ENCODE measurements at regions not wholly inside any gene's neighbourhood (a gene's known extent, or its start where the extent isn't known, plus 50 kb on each side); places are given as distances from the start of the nearest gene placed in this dataset.
"Not testable (repeated sequence)": the region's sequence is repeated elsewhere in the genome, so short reads cannot be mapped to it uniquely, and the experiment has no call there.

DNA sequence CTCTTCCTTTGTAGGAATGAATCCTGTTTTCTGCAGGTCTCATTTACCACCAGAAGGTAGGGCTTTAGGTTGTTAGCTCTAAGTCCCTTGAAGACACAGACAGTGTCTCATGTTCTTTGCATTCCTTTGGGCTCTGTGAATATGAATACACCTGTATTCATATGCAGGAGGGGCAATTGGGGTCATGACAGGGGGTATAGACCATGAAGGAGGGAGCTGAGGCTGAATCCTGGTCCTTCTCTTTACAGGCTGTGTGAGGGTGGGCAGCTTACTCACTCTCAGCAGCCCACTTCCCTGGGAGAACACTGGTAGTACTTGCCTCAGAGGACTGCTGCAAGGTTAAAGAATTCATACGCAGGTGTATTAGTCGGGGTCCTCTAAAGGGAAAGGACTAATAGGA, 267.2 kb upstream of the MGMT start:
- DNase-seq = no peak

DNA sequence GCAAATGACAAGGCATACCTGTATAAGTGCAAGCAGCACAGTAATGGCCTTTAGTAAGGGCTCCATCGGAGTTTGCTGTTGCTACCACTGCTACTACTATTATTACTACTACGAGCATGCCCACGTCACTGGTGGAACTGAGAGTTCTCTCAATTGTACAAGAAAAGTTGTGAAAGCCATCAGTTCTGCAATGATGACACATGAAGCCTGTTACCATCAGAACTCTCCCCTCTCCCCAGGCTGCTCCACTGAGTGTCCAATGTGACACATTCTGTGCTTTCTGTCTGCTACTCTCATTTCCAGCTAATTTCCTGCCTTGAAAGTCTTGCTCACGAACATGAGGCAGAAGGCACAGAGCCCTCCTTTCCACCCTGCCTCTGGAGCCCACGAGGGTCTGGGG, 263.2 kb upstream of the MGMT start:
- no peak for DNase-seq

DNA sequence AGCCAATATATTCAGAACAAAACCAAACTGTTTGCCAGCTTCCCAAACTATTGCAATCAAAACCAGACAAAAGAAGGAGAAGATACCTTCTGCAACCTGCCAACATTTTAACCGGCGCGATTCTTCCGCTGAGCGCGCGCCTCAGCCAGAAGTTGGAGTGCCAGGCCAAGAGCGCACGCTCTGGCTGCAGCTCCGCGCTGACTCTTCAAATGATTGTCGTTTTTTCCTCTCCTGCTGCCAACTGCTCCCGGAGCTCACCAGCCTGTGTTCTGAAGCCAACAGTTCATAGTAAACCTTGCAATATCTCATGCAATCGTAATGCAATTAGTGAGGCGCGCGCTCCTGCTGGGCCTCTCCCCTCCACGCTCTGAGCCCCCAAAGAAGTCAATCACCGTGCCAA, 259.7 kb upstream of the MGMT start:
- DNase-seq = no peak

DNA sequence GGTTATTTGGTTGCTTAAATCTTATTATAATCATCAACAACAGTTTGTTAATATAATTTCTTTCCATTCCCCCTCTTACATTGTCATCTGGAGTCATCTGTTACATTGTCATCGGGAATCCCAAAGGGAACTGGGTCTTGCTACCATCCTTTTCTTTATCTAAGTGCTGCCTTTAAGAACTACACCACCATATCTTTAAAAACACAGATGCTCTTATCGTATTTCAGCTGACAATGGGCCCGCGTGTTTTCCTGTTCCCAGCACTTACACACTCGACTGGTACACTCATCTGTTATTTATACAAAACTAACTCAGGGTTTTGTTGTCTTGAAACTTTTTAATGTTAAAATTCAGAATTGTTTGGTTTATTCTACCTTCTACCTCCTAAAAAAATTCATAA, 256.2 kb upstream of the MGMT start:
- no peak for DNase-seq

DNA sequence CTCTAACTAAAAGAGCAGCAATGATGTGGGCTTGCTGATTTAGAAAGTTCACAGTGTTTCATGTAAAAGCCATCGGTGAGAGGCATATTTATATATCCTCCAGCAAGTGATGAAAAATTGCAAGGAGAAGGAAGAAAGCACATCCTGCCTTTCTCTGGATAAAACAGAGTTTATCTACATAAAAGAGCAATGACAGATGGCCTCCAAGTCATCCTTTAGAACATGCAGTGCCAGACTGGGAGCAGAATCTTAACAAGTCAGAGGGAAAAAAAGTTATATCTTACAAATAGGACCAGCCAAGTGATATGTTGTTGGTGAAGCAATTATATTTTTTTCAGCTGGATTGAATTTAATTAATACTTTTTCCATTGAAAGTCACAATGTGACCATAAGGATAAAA, 253.8 kb upstream of the MGMT start:
- DNase-seq = no peak

DNA sequence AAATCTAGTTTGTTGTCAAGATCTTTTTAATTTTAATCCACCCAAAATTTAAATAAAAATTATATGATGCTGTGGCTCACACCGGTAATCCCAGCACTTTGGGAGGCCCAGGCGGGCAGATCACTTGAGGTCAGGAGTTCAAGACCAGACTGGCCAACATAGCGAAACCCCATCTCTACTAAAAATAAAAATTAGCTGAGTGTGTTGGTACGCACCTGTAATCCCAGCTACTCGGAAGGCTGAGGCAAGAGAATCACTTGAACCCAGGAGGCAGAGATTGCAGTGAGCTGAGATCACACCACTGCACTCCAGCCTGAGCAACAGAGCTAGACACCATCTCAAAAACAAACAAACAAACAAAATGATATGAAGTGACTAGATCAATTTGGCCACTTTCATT, 253.0 kb upstream of the MGMT start:
- not testable (repeated sequence) for DNase-seq

DNA sequence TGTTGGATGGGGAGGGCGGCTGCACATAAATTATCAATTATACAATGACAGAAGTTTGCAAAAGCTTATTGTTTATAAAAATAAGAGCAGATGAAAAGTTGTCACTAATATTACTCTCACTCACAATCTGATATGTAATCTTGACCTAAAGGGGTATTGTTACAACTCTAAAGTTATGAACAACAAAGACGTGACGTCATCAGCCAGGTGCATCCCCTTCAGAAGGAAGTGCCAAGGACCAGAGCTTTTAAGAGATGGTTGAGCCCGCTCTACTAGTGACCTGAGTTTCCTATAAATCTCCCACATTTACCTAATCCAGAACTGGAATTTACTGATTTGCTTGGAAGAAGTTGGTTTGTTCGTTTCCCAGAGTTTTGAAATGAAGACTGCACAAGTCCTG, 247.7 kb upstream of the MGMT start:
- DNase-seq = no peak

DNA sequence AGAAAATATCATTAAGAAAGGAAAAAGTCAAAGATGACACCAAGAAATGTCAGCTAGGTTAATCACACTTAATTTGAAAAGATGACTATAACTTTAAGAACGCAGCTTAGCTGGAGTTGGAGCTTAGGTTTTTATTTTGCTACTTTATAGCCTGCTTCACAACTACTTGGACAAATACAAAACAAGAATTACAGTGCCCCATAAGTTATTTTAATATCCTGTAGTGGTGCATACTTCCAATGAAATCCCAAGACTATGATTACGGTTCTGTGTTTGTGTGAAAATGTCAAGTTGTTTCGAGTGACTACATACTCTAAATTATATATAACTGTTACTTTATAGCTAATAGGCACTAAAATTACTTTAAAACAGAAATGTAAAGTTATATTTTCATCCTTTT, 244.6 kb upstream of the MGMT start:
- no peak for DNase-seq

DNA sequence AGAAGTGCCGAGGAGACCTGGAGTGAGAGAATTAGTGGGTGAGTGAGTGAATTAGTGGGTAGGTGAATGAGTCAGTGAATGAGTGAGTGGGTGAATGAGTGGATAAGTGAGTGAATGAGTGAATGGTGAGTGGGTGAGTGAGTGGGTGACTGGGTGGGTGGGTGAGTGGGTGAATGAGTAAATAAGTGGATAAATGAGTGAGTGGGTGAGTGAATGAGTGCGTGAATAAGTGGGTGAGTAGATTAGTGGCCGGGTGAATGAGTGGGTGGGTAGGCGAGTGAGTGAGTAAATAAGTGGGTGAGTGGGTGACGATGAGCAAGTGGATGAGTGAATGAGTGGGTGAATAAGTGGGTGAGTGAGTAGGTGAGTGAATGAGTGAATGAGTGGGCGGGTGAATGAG, 243.7 kb upstream of the MGMT start:
- DNase-seq = no peak

DNA sequence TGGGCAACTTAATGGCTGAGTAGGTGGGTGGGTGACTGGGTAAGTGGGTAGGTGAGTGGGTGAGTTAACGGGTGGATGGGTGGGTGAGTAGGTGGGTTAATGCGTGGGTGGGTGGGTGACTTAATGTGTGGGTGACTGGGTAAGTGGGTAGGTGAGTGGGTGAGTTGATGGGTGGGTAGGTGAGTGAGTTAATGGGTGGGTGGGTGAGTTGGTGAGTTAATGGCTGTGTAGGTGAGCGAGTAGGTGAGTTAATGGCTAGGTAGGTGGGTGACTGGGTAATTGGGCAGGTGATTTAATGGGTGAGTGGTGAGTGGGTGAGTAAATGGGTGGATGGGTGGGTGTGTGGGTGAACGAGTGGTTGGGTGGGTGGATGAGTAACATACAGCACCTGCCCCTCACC, 243.0 kb upstream of the MGMT start:
- no peak for DNase-seq

DNA sequence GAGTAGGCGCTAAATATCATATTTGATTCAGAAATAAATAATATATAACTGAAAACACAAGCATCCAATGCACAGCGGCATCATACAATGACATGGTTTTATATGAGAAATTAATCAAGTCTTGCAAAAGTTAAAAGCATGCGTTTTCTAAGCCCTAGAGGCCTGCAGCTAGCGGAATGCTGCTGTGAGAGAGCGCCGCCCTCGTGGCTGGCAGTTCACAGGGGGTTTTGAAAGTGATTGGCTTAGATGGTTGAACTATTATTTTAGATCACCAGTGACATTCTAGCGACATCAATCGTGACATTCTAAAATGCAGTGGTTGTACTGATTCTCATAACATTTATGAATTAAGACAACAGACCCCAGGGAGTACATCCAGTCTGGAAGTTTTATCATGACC, 235.2 kb upstream of the MGMT start:
- no peak for DNase-seq

DNA sequence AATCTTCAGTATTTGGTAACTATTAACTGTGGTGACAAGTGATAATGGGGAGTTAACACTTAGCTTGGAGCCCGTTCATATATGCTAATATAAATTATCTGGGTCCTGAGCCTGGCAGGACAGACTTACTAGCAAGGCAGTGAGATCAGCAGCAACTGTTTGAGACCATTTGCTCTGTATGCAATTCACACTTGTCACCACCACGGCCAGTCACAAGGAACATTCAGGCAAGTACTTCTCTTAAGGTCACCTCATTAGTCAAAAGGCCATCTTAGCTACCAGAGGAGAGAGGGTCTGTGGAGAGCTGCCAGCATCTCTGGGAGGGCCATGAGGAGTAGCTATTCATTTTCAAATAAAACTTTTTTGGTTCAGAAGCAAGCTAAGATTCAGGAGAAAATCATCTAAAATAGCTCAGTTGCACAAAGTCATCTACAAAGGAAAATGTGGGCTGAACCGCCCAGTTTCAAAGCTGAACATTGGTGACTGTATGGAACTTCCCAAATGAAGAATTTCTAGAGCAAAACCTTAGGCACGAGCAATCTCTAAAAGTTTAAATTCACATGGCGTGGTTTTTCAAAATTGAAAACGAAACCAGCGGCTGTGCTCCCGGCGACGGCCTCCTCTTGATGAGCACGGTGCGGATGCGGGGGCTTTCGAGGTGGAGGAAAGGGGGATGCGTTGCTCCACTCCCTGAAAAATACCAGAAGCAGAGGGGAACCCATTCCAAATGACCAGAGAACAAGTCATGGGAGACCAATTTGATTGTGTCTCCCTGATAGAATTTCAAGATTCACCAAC, 233.5 kb upstream of the MGMT start:
- DNase-seq = no peak

DNA sequence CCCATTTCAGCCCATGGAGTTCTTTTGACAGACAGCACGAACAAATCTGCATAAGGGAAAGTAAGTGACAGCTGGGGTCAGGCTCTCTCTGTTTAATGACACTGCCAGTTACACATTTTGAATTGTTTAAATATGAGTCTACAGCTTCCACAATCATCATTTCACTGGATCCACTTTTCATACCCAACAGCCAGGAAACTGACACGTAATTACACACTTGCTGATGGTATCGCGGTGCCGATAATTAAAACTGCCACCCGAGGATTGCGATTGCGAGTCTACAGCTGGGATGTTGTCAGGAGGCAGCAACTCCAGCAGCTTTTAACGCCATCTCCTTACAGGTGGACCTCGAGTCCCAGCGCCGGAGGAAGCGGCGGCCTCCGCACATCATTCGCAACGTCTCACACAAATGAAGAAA, 230.8 kb upstream of the MGMT start:
- DNase-seq = no peak

DNA sequence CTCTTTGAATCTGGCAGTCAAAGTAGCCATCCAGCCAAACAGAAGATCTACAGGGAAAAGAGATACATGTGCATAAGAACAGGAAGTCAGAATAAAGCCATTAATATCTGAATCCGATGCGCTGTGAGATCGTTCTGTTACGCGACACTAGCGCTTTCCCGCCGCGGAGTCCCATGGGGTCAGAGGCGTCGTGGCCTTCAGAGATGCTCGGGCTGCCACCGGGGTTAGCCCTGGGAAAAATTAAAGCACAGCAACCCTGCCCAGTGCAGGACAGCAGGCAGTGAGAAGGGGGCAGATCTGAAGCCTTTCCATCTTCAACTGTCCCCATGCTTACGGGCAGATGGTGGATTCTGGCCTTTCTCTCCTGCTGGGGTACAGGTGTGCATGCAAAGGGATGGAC, 225.6 kb upstream of the MGMT start:
- DNase-seq = no peak

DNA sequence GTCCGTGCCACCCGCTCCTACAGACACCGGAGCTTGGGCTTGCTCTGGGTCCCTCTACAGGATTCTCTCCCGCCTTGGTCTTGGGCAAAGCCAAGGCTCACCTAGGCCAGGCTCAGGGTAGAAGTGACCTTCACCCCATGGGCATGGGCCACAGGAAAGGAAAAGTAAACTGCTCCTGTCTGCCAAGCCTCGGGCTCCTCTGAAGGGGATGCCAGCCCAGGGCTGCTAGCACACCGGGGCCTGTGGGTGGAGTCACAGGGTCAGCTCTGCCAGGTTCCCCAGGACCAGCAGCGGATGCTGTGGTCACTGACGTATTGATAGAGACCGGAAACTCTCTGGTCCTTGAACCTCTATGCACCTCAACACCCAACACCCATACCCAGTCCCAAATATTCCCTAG, 222.7 kb upstream of the MGMT start:
- no peak for DNase-seq

DNA sequence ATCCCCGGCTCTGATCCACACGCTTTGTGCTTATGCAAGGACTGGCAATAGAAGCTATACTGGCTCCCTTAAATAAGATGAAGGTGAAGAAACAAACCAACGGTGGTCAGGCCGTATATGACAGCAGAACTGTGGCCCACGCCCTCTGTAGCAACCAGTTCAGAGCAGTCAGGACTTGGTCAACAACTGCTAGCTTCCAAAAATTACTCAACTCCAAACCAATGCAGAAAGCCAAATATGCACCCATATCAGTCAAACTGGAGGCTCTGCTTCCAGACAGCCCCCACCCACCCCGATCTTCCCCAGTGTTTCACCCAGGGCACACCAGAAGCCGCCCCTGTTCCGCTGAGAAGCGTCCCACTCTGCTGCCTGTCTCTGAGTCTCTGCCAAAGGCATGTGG, 222.3 kb upstream of the MGMT start:
- no peak for DNase-seq

DNA sequence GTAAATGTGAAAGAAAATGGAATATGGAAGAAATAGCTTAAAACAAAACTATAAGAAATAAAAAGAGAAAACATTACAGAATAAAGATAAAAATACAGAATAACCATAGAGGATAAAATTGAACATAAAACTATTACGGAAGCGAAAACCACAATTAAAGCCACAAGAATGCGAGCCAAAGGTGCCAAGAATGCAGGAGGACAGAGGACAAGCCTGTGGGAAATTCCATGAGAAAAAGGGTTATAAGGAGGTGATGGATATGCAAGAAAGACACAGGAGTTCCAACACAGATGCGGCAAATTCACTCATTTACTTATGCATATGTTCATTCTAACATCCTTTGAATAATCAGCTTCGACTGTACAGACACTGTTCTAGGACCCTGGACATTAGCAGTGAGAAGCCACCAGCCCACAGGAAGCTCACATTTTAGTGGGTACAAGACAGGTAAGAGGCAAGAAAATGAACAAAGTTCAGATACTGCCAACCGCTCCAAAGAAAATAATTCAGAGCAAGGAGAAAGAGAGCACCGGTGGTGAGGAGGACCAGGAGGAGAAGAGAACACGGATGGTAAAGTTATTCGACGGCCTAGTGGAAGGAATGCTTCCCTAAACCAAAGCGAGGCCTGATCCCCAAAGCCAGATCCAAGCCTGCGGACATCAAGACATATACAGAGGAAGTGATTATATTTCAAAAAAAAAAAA, 213.7 kb upstream of the MGMT start:
- DNase-seq = no peak

DNA sequence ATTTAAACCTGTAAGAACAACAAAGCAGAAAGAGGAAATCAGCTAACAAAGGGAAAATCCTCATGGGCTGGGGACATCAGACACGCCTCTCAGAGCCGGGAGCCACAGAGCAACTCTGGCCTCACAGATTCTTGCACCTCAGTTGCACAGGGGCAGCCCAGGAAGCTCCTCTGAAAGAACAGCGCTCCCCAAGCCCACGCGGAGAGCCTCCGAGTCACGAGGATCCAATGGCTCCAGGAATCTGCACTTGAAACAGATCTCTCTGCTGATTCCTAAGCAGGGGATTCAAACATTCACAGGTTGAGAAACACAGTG, 213.2 kb upstream of the MGMT start:
- no peak for DNase-seq

DNA sequence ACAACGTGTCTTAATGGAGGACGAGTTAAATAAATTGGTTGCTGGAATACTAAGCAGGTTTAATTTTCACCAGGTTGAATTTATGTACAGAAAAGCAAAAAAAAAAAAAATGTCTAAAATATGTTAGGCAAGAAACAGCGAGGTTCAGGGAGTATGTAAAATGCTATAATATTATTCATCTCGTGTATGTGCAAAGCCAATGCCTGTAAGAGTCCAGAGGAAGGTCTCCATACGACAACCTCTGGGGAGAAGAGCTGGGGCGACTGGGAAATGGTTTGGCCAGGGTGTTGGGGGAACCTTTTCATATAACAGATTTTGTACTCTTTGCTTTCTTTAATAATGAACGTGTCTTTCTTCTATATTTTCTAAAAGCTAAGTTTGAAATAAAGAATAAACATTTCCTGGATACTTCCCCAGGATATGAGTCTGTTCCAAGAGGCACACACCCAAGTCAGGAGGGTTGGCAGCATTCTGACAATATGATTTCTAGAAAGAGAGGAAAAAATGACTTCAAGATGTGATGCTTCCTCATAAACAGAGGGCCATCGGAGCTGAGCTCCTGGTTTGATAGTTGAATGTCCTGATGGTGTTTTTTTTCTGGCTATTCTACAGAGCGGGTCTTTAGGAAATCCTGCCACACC, 208.6 kb upstream of the MGMT start:
- no peak for DNase-seq

DNA sequence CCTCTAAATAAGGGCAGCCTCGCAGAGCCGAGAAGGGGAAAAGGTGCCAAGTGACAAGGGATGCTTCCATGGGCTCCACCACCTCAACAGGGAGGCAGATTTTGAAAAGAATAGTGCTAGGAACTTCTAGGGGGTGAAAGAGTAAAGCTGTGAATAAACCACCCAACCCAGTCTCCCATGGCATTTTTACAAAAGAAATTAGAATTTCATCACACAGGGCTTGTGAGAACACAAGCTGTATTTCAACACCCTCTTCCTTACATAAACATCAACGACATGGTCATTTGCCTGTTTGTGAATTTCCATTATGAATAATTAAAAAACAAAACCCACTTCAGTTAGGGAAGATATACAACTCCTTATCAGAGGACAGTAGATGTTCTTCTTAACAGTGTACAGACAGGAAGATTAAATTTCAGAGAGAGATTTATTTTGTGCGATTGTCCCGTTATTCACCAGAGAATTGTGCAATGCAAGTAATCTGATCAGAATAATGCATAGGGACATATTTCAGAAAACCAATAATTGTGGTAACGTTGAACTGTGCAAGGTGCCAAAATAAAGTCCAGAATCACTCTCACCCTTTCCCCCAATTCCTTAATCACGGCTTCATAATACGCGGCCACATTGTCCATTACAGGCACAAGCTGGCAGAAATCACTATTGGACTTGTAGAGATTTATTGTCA, 207.8 kb upstream of the MGMT start:
- no peak for DNase-seq

DNA sequence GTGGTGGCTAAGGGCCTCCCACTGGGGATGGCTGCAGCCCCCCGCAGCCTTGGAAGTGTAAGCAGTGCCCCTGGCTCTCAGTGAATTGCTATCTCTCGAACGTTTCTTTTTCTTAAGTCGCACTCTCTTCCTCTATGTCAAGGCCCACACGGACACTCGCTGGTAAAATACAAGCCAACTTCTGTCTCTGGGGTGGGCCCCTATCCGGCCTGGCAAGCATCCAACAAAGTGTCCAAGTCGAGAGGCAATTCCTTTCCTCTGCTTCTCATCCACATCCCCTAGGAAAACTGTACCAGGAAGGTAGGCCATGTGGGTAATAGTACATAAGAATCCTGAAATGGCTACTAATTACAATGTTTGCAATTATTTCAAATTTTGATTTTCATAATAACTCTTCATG, 194.9 kb upstream of the MGMT start:
- no peak for DNase-seq

DNA sequence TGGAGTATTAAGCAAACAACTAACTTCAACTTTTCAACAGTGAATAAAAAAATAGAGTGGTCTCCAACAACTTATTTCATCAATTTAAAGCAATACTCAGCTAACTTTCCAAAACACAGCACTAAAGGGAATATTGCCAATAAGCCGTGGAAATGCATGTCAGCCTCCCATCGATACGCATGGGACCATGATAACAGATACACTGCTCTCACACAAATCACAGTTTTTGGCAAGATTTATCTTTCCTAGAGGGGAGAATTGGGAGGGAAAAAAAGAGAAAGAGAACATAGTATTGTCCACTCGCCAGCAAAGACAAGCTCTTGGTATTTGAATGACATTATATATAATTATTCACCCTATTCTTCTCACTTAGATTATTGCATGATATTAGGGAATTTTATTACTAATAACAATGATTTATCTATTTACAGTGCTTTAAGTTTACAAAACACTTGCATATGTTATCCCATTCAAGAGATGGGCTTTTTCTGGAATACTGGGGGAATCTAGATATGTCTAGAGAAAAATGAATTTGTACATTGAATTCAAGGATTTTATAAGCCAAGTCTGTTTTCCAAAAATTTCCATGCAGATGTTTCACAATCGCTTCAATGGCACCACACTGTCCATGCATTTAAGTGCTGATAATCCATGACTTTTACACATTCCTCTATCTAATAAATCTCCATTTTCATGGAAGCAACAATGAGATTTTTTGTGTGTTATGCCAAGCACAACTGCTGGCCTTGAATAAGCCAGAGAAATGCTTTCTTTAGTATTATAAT, 194.0 kb upstream of the MGMT start:
- no peak for DNase-seq

DNA sequence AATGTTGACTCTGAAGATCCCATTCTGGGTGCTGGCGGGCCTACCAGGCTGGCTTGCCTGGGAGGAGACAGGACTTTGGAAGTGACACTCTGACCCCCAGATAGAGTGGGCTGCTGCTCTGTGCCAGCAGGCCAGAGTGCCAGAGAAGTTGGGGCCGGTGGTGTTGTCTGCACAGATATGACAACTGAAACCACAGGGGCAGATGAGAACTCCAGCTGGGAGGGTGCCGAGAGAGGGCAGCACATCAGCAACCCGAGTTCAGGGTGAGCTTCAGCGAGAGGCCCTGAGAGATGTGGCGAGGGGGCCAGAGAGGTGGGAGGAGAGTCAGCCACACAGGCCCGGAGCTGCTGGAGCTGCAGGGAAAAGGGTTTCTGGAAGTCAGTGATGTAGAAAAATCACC, 193.2 kb upstream of the MGMT start:
- no peak for DNase-seq
